Testis (tissue), 2 donors: ENCODE measurements at regions not wholly inside any gene's neighbourhood (a gene's known extent, or its start where the extent isn't known, plus 50 kb on each side); places are given as distances from the start of the nearest gene placed in this dataset.

Source experiments
- POLR2A ChIP-seq: fragments of 450-650 bp; IDR thresholded peaks from one replicate; pipeline ENCODE4 v1.6.1; 2017; ENCODE audit warnings: antibody characterized with exemption, mild to moderate bottlenecking, moderate library complexity
- TF ChIP-seq, protein P1 (sequence below), 3 experiments: fragments of 450-650 bp in 2 of 3; fragments of 200-600 bp in 1 of 3; sonication (generic) in 1 of 3; IDR thresholded peaks; one replicate each; pipeline ENCODE4 v1.5.1; 2016 to 2019; ENCODE audit warnings: antibody characterized with exemption in 3 of 3, mild to moderate bottlenecking in 2 of 3, moderate library complexity in 1 of 3

DNA sequence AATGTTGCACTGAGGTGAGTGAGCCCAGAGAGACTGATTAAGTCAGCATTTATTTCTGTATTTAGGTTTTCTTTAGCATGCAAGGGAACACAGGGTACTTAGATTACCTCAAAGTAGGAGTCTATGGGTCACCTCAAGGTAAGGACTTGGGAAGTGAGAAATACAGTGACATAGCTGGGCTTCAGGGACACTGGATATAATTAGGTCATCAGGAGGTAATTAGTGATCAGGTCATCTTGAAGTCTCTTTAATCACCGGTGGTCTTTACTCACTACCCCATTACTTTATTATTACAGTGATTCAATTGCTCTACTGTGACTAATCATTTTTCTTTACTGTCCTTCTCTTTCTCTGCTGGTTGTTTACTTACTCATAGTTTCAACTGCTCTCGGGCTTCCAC, 59.9 kb upstream of the KCNK1 start:
- TF ChIP-seq, protein P1, sequence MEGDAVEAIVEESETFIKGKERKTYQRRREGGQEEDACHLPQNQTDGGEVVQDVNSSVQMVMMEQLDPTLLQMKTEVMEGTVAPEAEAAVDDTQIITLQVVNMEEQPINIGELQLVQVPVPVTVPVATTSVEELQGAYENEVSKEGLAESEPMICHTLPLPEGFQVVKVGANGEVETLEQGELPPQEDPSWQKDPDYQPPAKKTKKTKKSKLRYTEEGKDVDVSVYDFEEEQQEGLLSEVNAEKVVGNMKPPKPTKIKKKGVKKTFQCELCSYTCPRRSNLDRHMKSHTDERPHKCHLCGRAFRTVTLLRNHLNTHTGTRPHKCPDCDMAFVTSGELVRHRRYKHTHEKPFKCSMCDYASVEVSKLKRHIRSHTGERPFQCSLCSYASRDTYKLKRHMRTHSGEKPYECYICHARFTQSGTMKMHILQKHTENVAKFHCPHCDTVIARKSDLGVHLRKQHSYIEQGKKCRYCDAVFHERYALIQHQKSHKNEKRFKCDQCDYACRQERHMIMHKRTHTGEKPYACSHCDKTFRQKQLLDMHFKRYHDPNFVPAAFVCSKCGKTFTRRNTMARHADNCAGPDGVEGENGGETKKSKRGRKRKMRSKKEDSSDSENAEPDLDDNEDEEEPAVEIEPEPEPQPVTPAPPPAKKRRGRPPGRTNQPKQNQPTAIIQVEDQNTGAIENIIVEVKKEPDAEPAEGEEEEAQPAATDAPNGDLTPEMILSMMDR (IDR thresholded peaks at IDR 0.05): no peak
- TF ChIP-seq POLR2A: no peak
